CMK (cell line): ENCODE measurements at regions not wholly inside any gene's neighbourhood (a gene's known extent, or its start where the extent isn't known, plus 50 kb on each side); places are given as distances from the start of the nearest gene placed in this dataset.

Experiments
- DNase-seq: peaks from one replicate; pipeline ENCODE4 v3.0.0-alpha.2; 2010; ENCODE audit warnings: low read depth

- no peak for DNase-seq
These were observed 293.9 kb downstream of the C7orf25 start for GRCh38 chr7:42617806-42618457.

GRCh38 chr7:42617071-42617765, 294.7 kb downstream of the C7orf25 start:
- DNase-seq: no peak

- DNase-seq: no peak
These were observed 297.2 kb downstream of the C7orf25 start for GRCh38 chr7:42614636-42615035.

DNA sequence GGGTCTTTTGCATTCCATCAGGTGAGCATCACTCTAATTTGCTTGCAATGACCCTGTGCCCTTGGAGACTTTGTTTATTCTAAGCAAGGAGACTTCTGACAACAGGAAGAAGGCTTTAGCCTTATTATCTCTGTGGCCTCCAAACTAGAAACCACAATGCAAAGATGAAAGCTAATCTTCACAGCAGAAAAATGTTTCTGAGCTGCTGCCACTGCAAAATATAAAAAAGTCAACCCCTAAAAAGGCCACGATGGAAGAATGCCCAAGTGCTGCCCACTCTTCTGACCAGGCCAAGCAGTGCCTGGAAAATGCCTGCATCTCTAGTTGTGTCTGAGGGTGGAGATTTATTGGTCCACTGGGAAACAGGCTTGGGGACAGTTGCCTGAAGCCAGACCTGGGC, 299.9 kb downstream of the C7orf25 start:
- DNase-seq: no peak

DNA sequence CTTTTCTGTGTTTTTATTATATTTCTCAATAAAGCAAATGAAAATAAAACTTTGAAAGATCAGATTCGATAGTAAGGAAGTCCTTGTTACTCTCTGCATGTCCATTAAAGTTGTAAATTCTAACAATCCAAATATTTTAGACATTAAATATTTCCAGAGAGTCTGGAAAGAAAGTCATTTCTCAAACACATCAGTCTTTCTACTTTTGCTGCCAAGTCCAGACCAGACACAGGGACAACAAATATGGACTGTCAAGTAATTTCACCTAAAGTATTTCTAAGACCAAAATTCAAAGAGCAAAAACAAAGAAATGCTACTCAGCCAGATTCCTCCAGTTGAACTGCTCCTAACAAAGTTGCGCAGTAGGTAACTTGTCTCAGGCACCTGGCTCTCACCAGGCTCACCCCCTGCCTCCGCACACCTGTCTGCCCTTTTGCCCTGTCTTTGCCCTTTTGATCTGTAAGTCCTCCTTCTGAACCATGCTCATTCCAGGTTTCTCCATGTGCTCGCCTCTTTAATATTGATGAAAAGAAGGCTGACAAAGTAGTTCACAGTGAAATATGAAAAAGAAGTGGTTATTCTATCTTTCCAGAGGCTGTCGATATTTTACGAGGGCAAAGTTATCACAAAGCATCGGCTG, 300.5 kb downstream of the C7orf25 start:
- no peak for DNase-seq

- DNase-seq: no peak
These were observed 305.5 kb downstream of the C7orf25 start for GRCh38 chr7:42606193-42606905.

GRCh38 chr7:42605406-42606192, 306.3 kb downstream of the C7orf25 start:
- DNase-seq: no peak

- DNase-seq: no peak
These were observed 308.4 kb downstream of the C7orf25 start for GRCh38 chr7:42603496-42603895.

DNA sequence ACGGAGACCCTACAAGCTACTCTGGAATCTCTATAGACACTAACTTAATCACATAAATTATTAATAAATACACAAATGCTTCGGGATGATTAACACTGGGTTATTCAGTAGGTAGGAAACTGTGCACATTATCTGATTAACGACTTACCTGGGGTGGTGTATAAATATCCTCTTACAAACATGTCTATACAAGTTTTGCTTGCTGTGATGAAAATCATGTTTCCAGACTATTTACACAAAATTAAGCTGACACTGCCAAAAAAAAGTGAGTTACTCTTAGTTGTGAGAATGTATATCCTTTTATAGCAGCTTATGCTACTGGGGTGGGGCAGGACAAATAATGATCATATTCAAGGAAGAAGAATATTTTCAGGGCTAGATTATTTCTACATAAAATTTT, 314.6 kb downstream of the C7orf25 start:
- no peak for DNase-seq

GRCh38 chr7:42596737-42597136, 315.1 kb downstream of the C7orf25 start:
- DNase-seq: no peak

DNA sequence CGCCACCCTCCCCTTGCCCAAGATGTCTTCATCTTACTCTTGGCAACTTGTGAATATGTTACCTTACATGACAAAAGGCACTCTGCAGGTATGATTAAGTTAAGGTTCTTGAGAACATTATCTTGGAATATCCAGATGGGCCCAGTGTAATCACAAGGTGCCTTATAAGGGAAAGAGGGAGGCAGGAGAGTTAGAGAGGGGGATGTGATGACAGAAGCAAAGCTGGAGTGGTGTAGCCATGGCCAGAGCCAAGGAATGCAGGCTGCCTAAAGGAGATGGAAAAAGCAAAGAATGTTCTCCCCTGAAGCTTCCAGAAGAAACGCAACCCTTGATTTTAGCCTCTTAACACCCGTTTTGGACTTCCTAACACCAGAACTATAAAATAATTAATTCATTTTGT, 318.0 kb downstream of the C7orf25 start:
- DNase-seq: no peak

DNA sequence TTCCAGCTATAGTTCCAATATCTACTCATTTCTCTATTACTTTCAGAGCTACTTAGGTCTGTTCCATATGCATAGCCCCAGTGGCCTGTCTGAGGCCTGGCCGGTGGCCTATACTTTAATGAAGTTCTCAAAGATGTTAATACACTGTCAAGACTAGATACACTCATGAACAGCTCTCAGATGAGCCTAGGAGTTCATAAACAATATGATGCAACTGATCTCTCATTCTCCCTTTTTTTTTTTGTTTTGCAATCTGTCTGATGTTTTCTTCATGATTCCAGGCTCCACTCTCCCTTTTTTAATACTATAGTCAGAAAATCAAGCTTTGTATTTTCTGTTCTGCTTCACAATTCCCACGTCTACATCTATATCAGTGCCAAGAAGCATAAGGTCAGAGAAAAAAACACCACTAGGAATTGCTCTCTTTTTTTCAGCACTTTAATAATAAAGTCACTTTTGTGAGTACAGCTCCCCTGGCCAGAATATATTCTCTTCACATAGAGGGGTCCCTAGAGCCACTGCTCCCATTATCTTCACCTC, 321.0 kb downstream of the C7orf25 start:
- no peak for DNase-seq

DNA sequence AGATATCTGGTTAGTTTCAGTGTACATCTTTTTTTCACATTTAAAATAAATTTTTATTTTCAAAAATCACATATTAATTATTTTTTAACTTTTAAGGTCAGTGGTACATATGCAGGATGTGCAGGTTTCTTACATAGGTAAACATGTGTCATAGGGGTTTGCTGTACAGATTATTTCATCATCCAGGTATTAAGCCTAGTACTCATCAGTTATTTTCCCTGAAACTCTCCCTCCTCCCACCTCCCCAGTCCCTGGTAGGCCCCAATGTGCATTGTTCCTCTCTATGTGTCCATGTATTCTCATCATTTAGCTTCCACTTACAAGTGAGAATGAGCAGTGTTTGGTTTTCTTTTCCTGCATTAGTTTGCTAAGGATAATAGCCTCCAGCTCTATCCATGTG, 323.0 kb downstream of the C7orf25 start:
- DNase-seq: no peak

DNA sequence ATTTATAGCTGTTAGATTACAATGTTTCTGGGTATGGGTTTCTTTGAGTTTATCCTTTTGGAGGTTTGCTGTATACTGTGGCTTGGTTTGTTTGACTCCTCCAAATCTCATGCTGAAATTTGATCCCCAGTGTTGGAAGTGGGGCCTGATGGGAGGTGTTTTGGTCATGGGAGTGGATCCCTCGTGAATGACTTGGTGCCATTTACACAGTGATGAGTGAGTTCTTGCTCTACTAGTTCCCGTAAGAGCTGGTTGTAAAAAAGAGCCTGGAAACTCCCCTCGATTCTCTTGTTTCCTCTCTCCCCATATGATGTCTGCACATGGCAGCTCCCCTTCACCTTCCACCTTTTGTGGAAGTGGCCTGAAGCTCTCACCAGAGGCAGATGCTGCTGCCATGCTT, 324.1 kb downstream of the C7orf25 start:
- no peak for DNase-seq

DNA sequence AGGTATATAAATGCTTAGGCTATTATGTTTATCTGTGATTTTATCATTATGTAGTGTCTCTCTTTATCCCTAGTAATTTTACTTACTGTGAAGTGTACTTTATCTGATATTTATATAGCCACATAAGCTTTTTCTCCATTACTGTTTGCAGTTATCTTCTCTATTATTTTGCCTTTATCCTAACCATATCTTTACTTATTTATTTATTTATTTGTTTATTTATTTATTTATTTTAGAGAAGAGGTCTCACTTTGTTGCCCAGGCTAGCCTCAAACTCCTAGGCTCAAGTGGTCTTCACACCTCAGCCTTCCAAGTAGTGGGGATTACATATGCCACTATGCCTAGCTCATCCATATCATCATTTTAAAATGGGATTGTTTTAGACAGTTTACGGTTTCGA, 331.8 kb downstream of the C7orf25 start:
- DNase-seq: no peak

DNA sequence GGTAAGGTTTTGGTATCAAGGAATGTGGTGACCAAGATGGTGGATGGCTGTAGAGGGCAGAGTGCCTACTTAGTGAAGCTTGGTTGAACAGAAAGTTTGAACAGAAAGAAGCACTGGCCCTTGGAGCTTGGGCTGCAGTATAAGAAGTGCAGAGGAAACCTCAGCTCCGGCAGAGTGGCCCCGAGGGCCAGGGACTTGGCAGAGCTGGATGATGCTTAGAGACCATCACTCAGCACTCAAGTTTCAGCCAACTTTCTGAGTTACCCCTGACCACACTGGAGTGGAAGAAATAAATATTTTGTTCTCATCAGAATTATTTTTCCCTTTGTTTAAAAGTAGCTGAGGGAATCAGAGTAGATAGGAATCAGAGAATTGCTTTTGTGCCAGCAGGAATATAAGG, 336.7 kb downstream of the C7orf25 start:
- no peak for DNase-seq

- DNase-seq: no peak
These were observed 337.2 kb downstream of the C7orf25 start for GRCh38 chr7:42574685-42575084.

DNA sequence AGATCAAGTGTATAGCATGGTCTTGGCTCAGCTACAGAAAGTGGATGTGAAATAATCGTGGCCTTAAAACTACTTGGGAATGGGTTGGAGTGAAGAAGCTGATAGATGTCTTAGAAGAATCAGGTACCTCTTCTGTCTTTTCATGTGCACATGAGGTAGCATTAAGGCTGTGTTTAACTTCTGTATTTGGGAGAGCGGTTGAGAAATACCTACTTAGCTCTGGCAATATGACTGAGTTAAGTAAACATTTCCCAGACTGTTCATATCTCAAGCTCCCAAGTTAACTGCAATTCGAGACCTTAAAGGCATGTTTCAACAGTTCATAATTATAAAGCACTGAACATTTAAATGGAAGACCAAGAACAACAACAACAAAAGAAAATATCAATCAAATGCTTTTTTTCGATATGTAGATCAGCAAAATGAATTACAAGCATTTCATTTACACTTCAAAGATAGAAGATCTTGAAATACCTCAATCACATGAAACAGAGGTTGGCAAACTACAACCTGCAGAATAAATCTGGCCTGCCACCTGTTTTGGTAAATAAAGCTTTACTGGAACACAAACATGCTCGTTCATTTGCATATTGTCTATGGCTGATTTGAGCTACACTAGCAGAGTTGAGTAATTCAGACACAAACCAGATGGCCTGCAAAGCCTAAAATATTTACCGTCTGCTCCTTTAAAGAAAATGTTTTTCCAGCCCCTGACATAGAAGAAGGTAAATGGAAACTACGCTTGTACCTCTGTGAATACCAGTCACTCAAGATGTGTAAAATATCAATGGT, 337.1 kb upstream of the GLI3 start:
- no peak for DNase-seq

- no peak for DNase-seq
These were observed 335.6 kb upstream of the GLI3 start for GRCh38 chr7:42572561-42572960.

DNA sequence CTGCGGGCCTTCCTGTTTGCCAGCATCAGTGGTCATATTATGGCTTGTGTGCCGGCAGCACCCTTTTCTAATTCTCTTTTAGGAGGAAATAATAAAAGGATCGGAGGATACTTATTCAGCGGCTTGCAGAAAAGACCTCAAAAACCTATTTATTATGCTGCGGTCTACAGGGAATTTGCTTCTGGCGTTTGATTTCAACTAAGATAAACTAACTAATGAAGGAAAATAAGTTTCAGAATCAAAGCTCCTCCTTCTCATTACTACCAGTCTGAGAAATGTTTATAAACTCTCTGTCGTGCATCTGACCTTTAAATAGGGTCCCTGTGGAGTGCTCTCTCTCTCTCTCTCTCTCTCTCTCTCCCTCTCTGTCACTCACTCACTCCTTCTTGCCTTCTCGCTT, 335.0 kb upstream of the GLI3 start:
- DNase-seq: no peak

GRCh38 chr7:42570944-42571343, 333.9 kb upstream of the GLI3 start:
- DNase-seq: no peak
